Transverse colon (tissue), 4 donors: ENCODE measurements at regions not wholly inside any gene's neighbourhood (a gene's known extent, or its start where the extent isn't known, plus 50 kb on each side); places are given as distances from the start of the nearest gene placed in this dataset.

ENCODE experiments used
- DNase-seq: peaks from one replicate; pipeline ENCODE4 v3.0.0-alpha.2; 2019
- H3K27ac ChIP-seq, 4 donors: fragments of 200-600 bp; sonication (generic); 2 replicates each; pipeline ENCODE4 v1.5.1; 2016 to 2018; ENCODE audit warnings: inconsistent platforms in 4 of 4
- H3K27me3 ChIP-seq: fragments of 200-600 bp; sonication (generic); 2 replicates; pipeline ENCODE4 v1.5.1; 2017; ENCODE audit warnings: inconsistent platforms
- H3K36me3 ChIP-seq, 4 donors: fragments of 200-600 bp; sonication (generic); 2 replicates each; pipeline ENCODE4 v1.5.1; 2017 to 2019; ENCODE audit warnings: inconsistent platforms in 4 of 4
- H3K4me1 ChIP-seq, 4 donors: fragments of 200-600 bp; sonication (generic); 2 replicates each; pipeline ENCODE4 v1.5.1; 2017 to 2020; ENCODE audit warnings: inconsistent platforms in 4 of 4
- H3K4me3 ChIP-seq, 4 donors: fragments of 200-600 bp; sonication (generic); 1 replicate in 1 of 4; 2 replicates in 3 of 4; pipeline versions ENCODE4 v1.5.1 to v1.6.1; 2017 to 2019; ENCODE audit warnings: inconsistent platforms in 4 of 4
- H3K9me3 ChIP-seq, 2 donors: fragments of 200-600 bp; sonication (generic); 2 replicates each; pipeline ENCODE4 v1.5.1; 2017 to 2019; ENCODE audit warnings: inconsistent platforms in 2 of 2
- EP300 ChIP-seq: sonication (generic); formaldehyde crosslinking; IDR thresholded peaks from one replicate; pipeline ENCODE4 v1.6.1; 2017; ENCODE audit warnings: antibody characterized with exemption, low read depth
- POLR2A ChIP-seq: fragments of 450-650 bp; IDR thresholded peaks from one replicate; pipeline ENCODE4 v1.6.1; 2016; ENCODE audit warnings: antibody characterized with exemption, mild to moderate bottlenecking, moderate library complexity
- POLR2AphosphoS5 ChIP-seq, 3 donors: sonication (generic); formaldehyde crosslinking; IDR thresholded peaks; one replicate each; pipeline ENCODE4 v1.6.1; 2016; ENCODE audit warnings: antibody characterized with exemption in 3 of 3
- WGBS, 2 donors: methylation state at CpG; one replicate each; pipeline ENCODE4 v1.1.5; 2018; ENCODE audit warnings: low coverage in 1 of 2; 5-methylcytosine and 5-hydroxymethylcytosine counted together
- in situ Hi-C, 4 donors: fragments of 200-750 bp; cut with MboI; loops; one replicate each; pipeline versions ENCODE4 v1.15.0 to v1.15.1; 2017; ENCODE audit warnings: low sequenced_read_pairs in 3 of 4, low pct_ligation_motif_present in 1 of 4, low pct_unique_long_range_greater_than_20kb in 1 of 4
- intact Hi-C: fragments of 100-400 bp; cut with DNase I; formaldehyde crosslinking; loops from one replicate; pipeline ENCODE4 v1.15.1; 2023; ENCODE audit warnings: low total_unique reads
- TF ChIP-seq, protein P1 (sequence below), 5 experiments: fragments of 200-600 bp in 3 of 5; fragments of 450-650 bp in 2 of 5; sonication (generic) in 3 of 5; IDR thresholded peaks; 1 replicate in 2 of 5; 2 replicates in 3 of 5; pipeline ENCODE4 v1.5.1; 2016 to 2017; ENCODE audit warnings: antibody characterized with exemption in 5 of 5, inconsistent platforms in 3 of 5, mild to moderate bottlenecking in 2 of 5, moderate library complexity in 1 of 5

DNA sequence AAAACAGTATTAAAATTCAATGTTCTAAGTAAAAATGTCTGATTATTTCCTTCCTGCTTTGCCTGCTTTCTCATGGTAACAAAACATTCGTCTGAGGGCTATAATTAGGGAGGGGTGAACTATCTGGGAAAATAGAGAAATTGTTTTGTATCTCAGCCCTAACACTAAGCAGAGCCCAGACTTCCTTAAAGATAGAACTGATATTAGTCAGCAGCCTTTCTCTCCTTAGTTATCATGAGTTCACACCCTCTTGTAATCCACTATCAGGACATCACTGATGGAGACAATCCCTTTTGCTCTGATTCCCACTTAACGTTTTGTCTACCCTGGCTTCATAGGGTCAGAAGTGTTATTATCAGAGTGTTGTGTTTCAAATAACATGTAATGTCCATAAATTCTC, 701.1 kb upstream of the ZEB2 start:
- H3K4me3 ChIP-seq, result no peak overlapping the region
- intact Hi-C loops (no loop called here), in situ Hi-C loops (no loop called here)
- H3K4me1 ChIP-seq, result no peaks in the 10 kb centered on the region
- TF ChIP-seq, protein P1, sequence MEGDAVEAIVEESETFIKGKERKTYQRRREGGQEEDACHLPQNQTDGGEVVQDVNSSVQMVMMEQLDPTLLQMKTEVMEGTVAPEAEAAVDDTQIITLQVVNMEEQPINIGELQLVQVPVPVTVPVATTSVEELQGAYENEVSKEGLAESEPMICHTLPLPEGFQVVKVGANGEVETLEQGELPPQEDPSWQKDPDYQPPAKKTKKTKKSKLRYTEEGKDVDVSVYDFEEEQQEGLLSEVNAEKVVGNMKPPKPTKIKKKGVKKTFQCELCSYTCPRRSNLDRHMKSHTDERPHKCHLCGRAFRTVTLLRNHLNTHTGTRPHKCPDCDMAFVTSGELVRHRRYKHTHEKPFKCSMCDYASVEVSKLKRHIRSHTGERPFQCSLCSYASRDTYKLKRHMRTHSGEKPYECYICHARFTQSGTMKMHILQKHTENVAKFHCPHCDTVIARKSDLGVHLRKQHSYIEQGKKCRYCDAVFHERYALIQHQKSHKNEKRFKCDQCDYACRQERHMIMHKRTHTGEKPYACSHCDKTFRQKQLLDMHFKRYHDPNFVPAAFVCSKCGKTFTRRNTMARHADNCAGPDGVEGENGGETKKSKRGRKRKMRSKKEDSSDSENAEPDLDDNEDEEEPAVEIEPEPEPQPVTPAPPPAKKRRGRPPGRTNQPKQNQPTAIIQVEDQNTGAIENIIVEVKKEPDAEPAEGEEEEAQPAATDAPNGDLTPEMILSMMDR (IDR thresholded peaks at IDR 0.05), result no peak
- no peak for TF ChIP-seq POLR2AphosphoS5 (IDR thresholded peaks at IDR 0.05)
- TF ChIP-seq POLR2A, result no peak
- TF ChIP-seq EP300, result no peak
- WGBS, 2 donors, result 13 to 39% methylated on average over 2 of the region's 2 CpGs
- no peak for DNase-seq
- H3K27ac ChIP-seq, result no peak overlapping the region
- H3K36me3 ChIP-seq, result no peaks in the 10 kb centered on the region
- H3K27me3 ChIP-seq, result no peaks in the 10 kb centered on the region
- H3K9me3 ChIP-seq, result no peaks in the 10 kb centered on the region

DNA sequence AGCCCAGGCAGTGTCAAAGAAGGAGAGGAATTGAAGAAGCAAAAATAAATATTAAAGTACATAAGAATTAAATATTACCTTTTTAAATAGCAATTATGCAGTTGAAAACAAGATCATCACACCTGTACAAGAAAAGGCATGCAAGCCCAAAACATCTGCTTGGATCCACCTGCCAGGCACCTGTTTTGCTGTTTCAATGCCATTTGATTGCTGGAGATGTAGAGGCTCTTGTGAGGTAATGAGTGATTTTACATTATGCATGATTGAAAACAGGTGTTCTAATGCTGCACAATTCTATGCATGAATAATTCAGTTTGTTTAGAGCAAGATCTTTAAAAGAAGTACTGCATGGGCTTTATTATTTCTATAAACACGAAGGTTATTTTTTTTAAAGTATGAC, 700.6 kb upstream of the ZEB2 start:
- intact Hi-C loops (no loop called here), in situ Hi-C loops (no loop called here)
- no peak for DNase-seq
- Histone ChIP-seq H3K4me3 (no peak overlapping the region), H3K27ac (no peak overlapping the region), H3K9me3 (no peaks in the 10 kb centered on the region), H3K36me3 (no peaks in the 10 kb centered on the region), H3K27me3 (no peaks in the 10 kb centered on the region), H3K4me1 (no peaks in the 10 kb centered on the region)
- TF ChIP-seq POLR2A (no peak), POLR2AphosphoS5 (IDR thresholded peaks at IDR 0.05) (no peak), EP300 (no peak)
- TF ChIP-seq, protein P1 (IDR thresholded peaks at IDR 0.05), result no peak
- 20 to 84% methylated on average over 1 of the region's 1 CpG for WGBS, 2 donors

DNA sequence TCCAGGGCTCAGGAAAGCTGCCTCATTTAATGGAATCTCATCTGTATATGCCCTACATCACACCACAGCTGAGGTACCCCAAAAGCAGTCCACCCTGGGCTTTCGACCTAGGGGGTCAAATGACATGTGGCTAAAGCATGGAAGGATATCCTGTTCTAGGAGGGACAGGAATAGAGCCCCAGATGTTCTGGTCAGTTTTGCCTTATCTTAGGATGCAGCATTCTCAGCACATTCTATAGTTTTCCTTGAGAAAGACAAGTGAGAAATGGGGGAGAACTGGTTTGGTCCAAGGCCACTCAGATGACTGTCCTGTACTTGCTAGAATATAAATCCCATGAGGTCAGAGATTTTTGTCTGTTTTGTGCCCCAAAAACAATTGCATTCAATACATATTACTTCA, 688.0 kb upstream of the ZEB2 start:
- Histone ChIP-seq H3K9me3 (no peaks in the 10 kb centered on the region), H3K27me3 (no peaks in the 10 kb centered on the region), H3K4me3 (no peak overlapping the region), H3K27ac (no peak overlapping the region), H3K36me3 (no peaks in the 10 kb centered on the region), H3K4me1 (no peaks in the 10 kb centered on the region)
- intact Hi-C loops, result no loop called here
- in situ Hi-C loops, result no loop called here
- no peak for TF ChIP-seq POLR2A
- TF ChIP-seq, protein P1 (IDR thresholded peaks at IDR 0.05), result no peak
- no peak for TF ChIP-seq POLR2AphosphoS5 (IDR thresholded peaks at IDR 0.05)
- TF ChIP-seq EP300, result no peak
- 81% methylated on average over 1 of the region's 1 CpG; no CpG with 5 or more reads in 1 of the 2 donors for WGBS, 2 donors
- DNase-seq, result no peak

DNA sequence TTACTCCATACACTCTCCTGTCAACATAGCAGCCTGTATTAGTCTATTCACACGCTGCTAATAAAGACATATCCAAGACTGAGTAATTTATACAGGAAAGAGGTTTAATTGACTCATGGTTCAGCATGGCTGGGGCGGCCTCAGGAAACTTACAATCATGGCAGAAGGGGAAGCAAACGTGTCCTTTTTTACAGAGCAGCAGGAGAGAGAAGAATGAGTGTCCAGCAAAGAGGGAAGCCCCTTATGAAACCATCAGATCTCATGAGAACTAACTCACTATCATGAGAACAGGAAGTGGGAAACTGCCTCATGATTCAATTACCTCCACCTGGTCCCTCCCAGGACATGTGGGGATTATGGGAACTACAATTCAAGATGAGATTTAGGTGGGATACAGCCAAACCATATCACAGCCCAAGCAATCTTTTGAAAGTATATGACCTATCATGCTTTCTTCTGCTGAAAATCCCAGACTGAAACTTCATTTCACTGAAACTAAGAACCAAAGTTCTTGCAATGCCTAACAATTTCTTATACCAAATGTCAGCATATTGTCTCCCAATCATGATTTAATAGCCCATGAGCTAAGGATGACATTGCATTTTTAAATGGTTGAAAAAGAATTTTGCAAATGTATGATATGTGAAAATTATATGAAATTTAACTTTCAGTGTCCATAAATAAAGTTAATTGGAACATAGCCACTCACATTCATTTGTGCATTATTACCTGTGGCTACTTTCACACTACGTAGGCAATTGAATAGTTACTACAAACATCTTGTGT, 686.8 kb upstream of the ZEB2 start:
- in situ Hi-C loops, result no loop called here
- H3K4me3 ChIP-seq, result no peak overlapping the region
- 76 to 92% methylated on average over 2 to 4 of the region's 4 CpGs for WGBS, 2 donors
- H3K36me3 ChIP-seq, result no peaks in the 10 kb centered on the region
- intact Hi-C loops, result no loop called here
- TF ChIP-seq EP300 (no peak), POLR2AphosphoS5 (IDR thresholded peaks at IDR 0.05) (no peak)
- H3K4me1 ChIP-seq, result no peaks in the 10 kb centered on the region
- no peak overlapping the region for H3K27ac ChIP-seq
- H3K27me3 ChIP-seq, result no peaks in the 10 kb centered on the region
- no peak for DNase-seq
- no peaks in the 10 kb centered on the region for H3K9me3 ChIP-seq
